MCF 10A (cell line): ENCODE measurements at regions not wholly inside any gene's neighbourhood (a gene's known extent, or its start where the extent isn't known, plus 50 kb on each side); places are given as distances from the start of the nearest gene placed in this dataset.

ENCODE experiments used
- BruUV-seq: library from RNA; stranded (reverse); fragments of 400-500 nt; replicated peaks from 2 replicates; lab custom pipeline; 2021; lab: Mats Ljungman, UMichigan
- CTCF ChIA-PET: fragments of 300-600 bp; sonication (Branson Sonifier 250); formaldehyde crosslinking; extraction: SDS; loops from one replicate; lab custom pipeline; 2021; ENCODE audit warnings: antibody characterized with exemption, inconsistent platforms; lab: Yijun Ruan, JAX
- POLR2A ChIA-PET: fragments of 300-600, 350-650 bp; sonication (Branson Sonifier 250); formaldehyde crosslinking; extraction: SDS; loops from one replicate; lab custom pipeline; 2020; ENCODE audit warnings: antibody characterized with exemption, inconsistent platforms; lab: Yijun Ruan, JAX
- DNase-seq: peaks from one replicate; pipeline ENCODE4 v3.0.0-alpha.2; 2018; ENCODE audit not compliant: unreplicated experiment
- H3K27ac Mint-ChIP-seq: one replicate; pipeline ENCODE4 v1.8.0; 2022; ENCODE audit warnings: mild to moderate bottlenecking, low read depth, mixed read lengths; ENCODE audit not compliant: unreplicated experiment
- H3K27me3 Mint-ChIP-seq: one replicate; pipeline ENCODE4 v1.8.0; 2022; ENCODE audit warnings: mixed read lengths; ENCODE audit not compliant: insufficient read depth, unreplicated experiment
- H3K36me3 Mint-ChIP-seq: one replicate; pipeline ENCODE4 v1.8.0; 2022; ENCODE audit warnings: mild to moderate bottlenecking, moderate library complexity, mixed read lengths; ENCODE audit not compliant: insufficient read depth, unreplicated experiment
- H3K4me1 Mint-ChIP-seq: one replicate; pipeline ENCODE4 v1.8.0; 2022; ENCODE audit warnings: mixed read lengths; ENCODE audit not compliant: insufficient read depth, unreplicated experiment
- H3K4me3 Mint-ChIP-seq: one replicate; pipeline ENCODE4 v1.8.0; 2022; ENCODE audit warnings: mild to moderate bottlenecking, moderate library complexity, mixed read lengths; ENCODE audit not compliant: unreplicated experiment
- H3K9me3 Mint-ChIP-seq: one replicate; pipeline ENCODE4 v1.8.0; 2022; ENCODE audit warnings: mixed read lengths; ENCODE audit not compliant: unreplicated experiment
- CTCF ChIP-seq: fragments of 200-600 bp; IDR thresholded peaks from one replicate; pipeline ENCODE4 v1.8.0; 2022; ENCODE audit warnings: antibody characterized with exemption, mild to moderate bottlenecking; ENCODE audit not compliant: unreplicated experiment
- intact Hi-C: fragments of 100-400 bp; cut with micrococcal nuclease; formaldehyde crosslinking; loops from 2 replicates; pipeline ENCODE4 v1.14.1; 2022

- Mint-ChIP-seq H3K27ac (no peak overlapping the region), H3K36me3 (no peaks in the 10 kb centered on the region), H3K9me3 (no peaks in the 10 kb centered on the region), H3K4me1 (no peaks in the 10 kb centered on the region), H3K27me3 (no peaks in the 10 kb centered on the region), H3K4me3 (no peak overlapping the region)
- intact Hi-C loops = no loop called here
- DNase-seq = no peak
- no TSS peak for BruUV-seq
- ChIA-PET POLR2A (no interaction called here), CTCF (no interaction called here)
- no peak for TF ChIP-seq CTCF
Measured at GRCh38 chr14:85881935-85882334, 352.0 kb downstream of the FLRT2 start.

GRCh38 chr14:85878874-85879273 is 348.9 kb downstream of the FLRT2 start:
- H3K4me1 Mint-ChIP-seq = no peaks in the 10 kb centered on the region
- BruUV-seq = no TSS peak
- H3K27ac Mint-ChIP-seq = no peak overlapping the region
- H3K9me3 Mint-ChIP-seq = no peaks in the 10 kb centered on the region
- no peak overlapping the region for H3K4me3 Mint-ChIP-seq
- POLR2A ChIA-PET = no interaction called here
- intact Hi-C loops = no loop called here
- CTCF ChIA-PET = interaction anchor here (0.6 kb wide), 2 partner anchors 395 to 1139 kb away, joined by 3 read pairs; no protein-coding TSS in a partner anchor
- no peaks in the 10 kb centered on the region for H3K27me3 Mint-ChIP-seq
- no peak for DNase-seq
- no peaks in the 10 kb centered on the region for H3K36me3 Mint-ChIP-seq
- TF ChIP-seq CTCF = no peak

GRCh38 chr14:85873006-85873405 is 343.1 kb downstream of the FLRT2 start:
- BruUV-seq = no TSS peak
- Mint-ChIP-seq H3K27me3 (no peaks in the 10 kb centered on the region), H3K9me3 (no peaks in the 10 kb centered on the region), H3K4me3 (no peak overlapping the region), H3K36me3 (no peaks in the 10 kb centered on the region), H3K4me1 (no peaks in the 10 kb centered on the region), H3K27ac (no peak overlapping the region)
- DNase-seq = no peak
- TF ChIP-seq CTCF = no peak
- intact Hi-C loops = no loop called here
- POLR2A ChIA-PET = interaction anchor here (0.6 kb wide), 1 partner anchor 51 kb away, joined by 3 read pairs; no protein-coding TSS in a partner anchor
- CTCF ChIA-PET = interaction anchor here (0.6 kb wide), 1 partner anchor 115 kb away, joined by 3 read pairs; no protein-coding TSS in a partner anchor

GRCh38 chr14:85867450-85867849 is 337.5 kb downstream of the FLRT2 start:
- Mint-ChIP-seq H3K27me3 (no peaks in the 10 kb centered on the region), H3K4me3 (no peak overlapping the region), H3K27ac (no peak overlapping the region), H3K36me3 (no peaks in the 10 kb centered on the region), H3K4me1 (no peaks in the 10 kb centered on the region), H3K9me3 (no peaks in the 10 kb centered on the region)
- BruUV-seq = no TSS peak
- TF ChIP-seq CTCF = no peak
- CTCF ChIA-PET = interaction anchor here (0.6 kb wide), 1 partner anchor 1052 kb away, joined by 3 read pairs; no protein-coding TSS in a partner anchor
- intact Hi-C loops = no loop called here
- DNase-seq = no peak
- POLR2A ChIA-PET = interaction anchor here (0.6 kb wide), 1 partner anchor 171 kb away, joined by 3 read pairs; no protein-coding TSS in a partner anchor
